Choroid plexus epithelial cell (primary cell): ENCODE measurements at regions not wholly inside any gene's neighbourhood (a gene's known extent, or its start where the extent isn't known, plus 50 kb on each side); places are given as distances from the start of the nearest gene placed in this dataset.
A peak's percentile ranks its signal among the peaks of the same experiment; 100 is the strongest.

Experiments used
- DNase-seq: peaks from one replicate; pipeline ENCODE4 v3.0.0-alpha.2; 2010; ENCODE audit warnings: low read depth
- H3K4me3 ChIP-seq: 2 replicates; pipeline ENCODE4 v1.5.1; 2011; ENCODE audit warnings: low read depth, mild to moderate bottlenecking, control low read depth, low read length, moderate library complexity
- CTCF ChIP-seq: conservative IDR thresholded peaks from 2 replicates; pipeline ENCODE4 v1.5.1; 2011; ENCODE audit warnings: low read depth, mild to moderate bottlenecking, control low read depth, inconsistent platforms, low read length, moderate library complexity

- no peak overlapping the region for H3K4me3 ChIP-seq
- no peak for DNase-seq
- TF ChIP-seq CTCF = no peak
These were observed 326.4 kb downstream of the DYSF start for GRCh38 chr2:71779774-71780105.

GRCh38 chr2:71778936-71779773 is 325.8 kb downstream of the DYSF start:
- peak; percentile 8 for TF ChIP-seq CTCF
- DNase-seq = peak; percentile 51
- no peak overlapping the region for H3K4me3 ChIP-seq

GRCh38 chr2:71778514-71778913 is 325.2 kb downstream of the DYSF start:
- no peak for TF ChIP-seq CTCF
- H3K4me3 ChIP-seq = no peak overlapping the region
- DNase-seq = no peak

GRCh38 chr2:71777946-71778345 is 324.6 kb downstream of the DYSF start:
- no peak overlapping the region for H3K4me3 ChIP-seq
- DNase-seq = no peak
- TF ChIP-seq CTCF = no peak

GRCh38 chr2:71776227-71776626 is 322.9 kb downstream of the DYSF start:
- DNase-seq = no peak
- TF ChIP-seq CTCF = no peak
- H3K4me3 ChIP-seq = no peak overlapping the region

GRCh38 chr2:71773218-71773617 is 319.9 kb downstream of the DYSF start:
- DNase-seq = no peak
- no peak overlapping the region for H3K4me3 ChIP-seq
- TF ChIP-seq CTCF = no peak
